Lower leg skin (tissue), 3 donors: ENCODE measurements at regions not wholly inside any gene's neighbourhood (a gene's known extent, or its start where the extent isn't known, plus 50 kb on each side); places are given as distances from the start of the nearest gene placed in this dataset.

ENCODE experiments used
- CTCF ChIP-seq, 3 donors: fragments of 450-650 bp; IDR thresholded peaks; one replicate each; pipeline ENCODE4 v1.5.1; 2016; ENCODE audit warnings: antibody characterized with exemption in 3 of 3, mild to moderate bottlenecking in 3 of 3, moderate library complexity in 2 of 3
- POLR2A ChIP-seq, 2 donors: fragments of 450-650 bp; IDR thresholded peaks; one replicate each; pipeline ENCODE4 v1.6.1; 2016 to 2017; ENCODE audit warnings: antibody characterized with exemption in 2 of 2, mild to moderate bottlenecking in 1 of 2, moderate library complexity in 1 of 2

GRCh38 chr18:46289463-46289862, 185.3 kb downstream of the HAUS1 start:
- TF ChIP-seq CTCF (IDR thresholded peaks at IDR 0.05) (no peak), POLR2A (IDR thresholded peaks at IDR 0.05) (no peak)
